ENCODE measurements at regions not wholly inside any gene's neighbourhood (a gene's known extent, or its start where the extent isn't known, plus 50 kb on each side); places are given as distances from the start of the nearest gene placed in this dataset.

DNA sequence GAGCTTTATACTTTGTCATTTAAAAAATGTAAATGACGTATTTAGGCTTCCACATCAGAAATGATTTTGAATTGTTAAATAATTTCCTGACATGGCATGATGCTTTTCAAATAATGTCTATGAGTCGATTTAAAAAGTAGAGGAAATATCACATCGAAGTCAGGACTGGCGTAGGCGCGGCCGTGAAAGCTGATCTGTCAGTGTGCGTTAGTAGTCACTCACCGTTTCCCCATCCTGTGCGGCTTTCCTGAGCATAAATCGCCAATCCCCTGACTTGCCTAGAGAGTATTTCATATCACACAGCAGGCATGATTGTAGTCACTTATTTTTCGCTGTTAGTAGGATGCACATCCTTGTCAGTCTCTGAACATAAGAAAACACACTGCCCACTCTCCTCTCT is 843.1 kb downstream of the SOCS6 start:
- no peak overlapping the region for H2AFZ ChIP-seq (replicated peaks)
- H3K36me3 Mint-ChIP-seq, result no peaks in the 10 kb centered on the region
- no peaks in the 10 kb centered on the region for H3K27me3 ChIP-seq
- no peaks in the 10 kb centered on the region for H3F3A ChIP-seq (ENCODE audit: low read depth)
- H3K4me3 Mint-ChIP-seq, result no peak overlapping the region
- no peaks in the 10 kb centered on the region for H4K20me1 ChIP-seq (ENCODE audit: low read depth)
- no peaks in the 10 kb centered on the region for H3K4me1 Mint-ChIP-seq
- DNase-seq (ENCODE audit: low spot score), result no peak
- no peak overlapping the region for H3K4me3 ChIP-seq
- no peaks in the 10 kb centered on the region for H3K4me1 ChIP-seq
- H3K27ac ChIP-seq, result no peak overlapping the region
- peaks cover 2% of the 10 kb centered on the region for H3K27me3 Mint-ChIP-seq (ENCODE audit: insufficient read depth, low read depth)
- H3K36me3 ChIP-seq, result no peaks in the 10 kb centered on the region
- no peak overlapping the region for H3K27ac Mint-ChIP-seq
- TF ChIP-seq, protein P1, sequence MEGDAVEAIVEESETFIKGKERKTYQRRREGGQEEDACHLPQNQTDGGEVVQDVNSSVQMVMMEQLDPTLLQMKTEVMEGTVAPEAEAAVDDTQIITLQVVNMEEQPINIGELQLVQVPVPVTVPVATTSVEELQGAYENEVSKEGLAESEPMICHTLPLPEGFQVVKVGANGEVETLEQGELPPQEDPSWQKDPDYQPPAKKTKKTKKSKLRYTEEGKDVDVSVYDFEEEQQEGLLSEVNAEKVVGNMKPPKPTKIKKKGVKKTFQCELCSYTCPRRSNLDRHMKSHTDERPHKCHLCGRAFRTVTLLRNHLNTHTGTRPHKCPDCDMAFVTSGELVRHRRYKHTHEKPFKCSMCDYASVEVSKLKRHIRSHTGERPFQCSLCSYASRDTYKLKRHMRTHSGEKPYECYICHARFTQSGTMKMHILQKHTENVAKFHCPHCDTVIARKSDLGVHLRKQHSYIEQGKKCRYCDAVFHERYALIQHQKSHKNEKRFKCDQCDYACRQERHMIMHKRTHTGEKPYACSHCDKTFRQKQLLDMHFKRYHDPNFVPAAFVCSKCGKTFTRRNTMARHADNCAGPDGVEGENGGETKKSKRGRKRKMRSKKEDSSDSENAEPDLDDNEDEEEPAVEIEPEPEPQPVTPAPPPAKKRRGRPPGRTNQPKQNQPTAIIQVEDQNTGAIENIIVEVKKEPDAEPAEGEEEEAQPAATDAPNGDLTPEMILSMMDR (IDR thresholded peaks at IDR 0.05), result no peak
- TF ChIP-seq EZH2phosphoT487 (IDR thresholded peaks at IDR 0.05) (no peak), EZH2 (IDR thresholded peaks at IDR 0.05) (no peak)
- no peaks in the 10 kb centered on the region for H3K79me2 ChIP-seq (ENCODE audit: low read depth)
- no peaks in the 10 kb centered on the region for H3K9me3 ChIP-seq (ENCODE audit: low read depth)
- no peak overlapping the region for H3K9ac ChIP-seq
- H3K9me3 Mint-ChIP-seq, result no peaks in the 10 kb centered on the region
- H3K4me2 ChIP-seq, result no peak overlapping the region

DNA sequence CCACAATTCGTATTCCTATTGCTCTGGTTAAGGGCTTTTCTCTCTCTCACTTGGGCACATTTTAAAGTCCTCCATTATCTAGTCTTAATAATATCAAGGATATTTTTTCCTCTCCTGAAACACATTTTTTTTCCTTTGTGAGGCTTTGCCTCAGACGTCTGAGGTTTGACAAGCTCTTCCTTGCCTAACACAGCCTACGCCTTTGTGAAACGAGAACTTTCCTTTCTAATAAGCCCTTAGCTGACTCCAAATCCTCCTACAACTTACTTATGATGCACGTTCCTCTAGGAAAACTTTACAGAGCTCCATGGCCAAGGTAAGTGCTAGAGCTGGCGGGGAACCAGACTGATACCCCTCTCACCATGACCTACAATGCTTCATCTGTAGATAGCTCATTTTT is 841.5 kb downstream of the SOCS6 start:
- Histone ChIP-seq H3K4me3 (no peak overlapping the region), H2AFZ (replicated peaks) (no peak overlapping the region), H4K20me1 (ENCODE audit: low read depth) (no peaks in the 10 kb centered on the region), H3K79me2 (ENCODE audit: low read depth) (no peaks in the 10 kb centered on the region), H3K27ac (no peak overlapping the region), H3K9me3 (ENCODE audit: low read depth) (no peaks in the 10 kb centered on the region), H3K27me3 (no peaks in the 10 kb centered on the region), H3F3A (ENCODE audit: low read depth) (no peaks in the 10 kb centered on the region), H3K36me3 (no peaks in the 10 kb centered on the region), H3K4me1 (no peaks in the 10 kb centered on the region), H3K9ac (no peak overlapping the region), H3K4me2 (no peak overlapping the region)
- TF ChIP-seq EZH2 (IDR thresholded peaks at IDR 0.05), result no peak
- TF ChIP-seq EZH2phosphoT487 (IDR thresholded peaks at IDR 0.05), result no peak
- TF ChIP-seq, protein P1 (IDR thresholded peaks at IDR 0.05), result no peak
- H3K9me3 Mint-ChIP-seq, result no peaks in the 10 kb centered on the region
- DNase-seq (ENCODE audit: low spot score), result no peak
- no peak overlapping the region for H3K27ac Mint-ChIP-seq
- H3K27me3 Mint-ChIP-seq (ENCODE audit: insufficient read depth, low read depth), result peaks cover 2% of the 10 kb centered on the region
- H3K36me3 Mint-ChIP-seq, result no peaks in the 10 kb centered on the region
- H3K4me3 Mint-ChIP-seq, result no peak overlapping the region
- no peaks in the 10 kb centered on the region for H3K4me1 Mint-ChIP-seq

DNA sequence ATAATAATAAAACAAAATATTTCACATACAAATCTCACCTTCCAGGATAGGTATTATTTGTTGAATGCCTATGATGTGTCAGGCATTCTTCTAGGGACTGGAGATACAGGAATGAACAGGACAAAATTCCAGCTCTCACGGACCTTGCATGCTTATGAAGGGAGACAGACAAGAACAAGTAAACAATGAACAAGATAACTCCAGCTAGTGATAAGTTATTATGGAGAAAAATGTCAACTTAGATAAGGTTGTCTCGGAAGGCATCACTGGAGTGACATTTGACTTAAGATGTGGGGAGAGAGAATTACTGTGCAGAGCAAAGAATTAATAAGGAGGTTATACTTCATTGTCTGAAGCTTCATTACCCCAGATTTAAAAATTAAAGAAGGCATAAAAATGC is 836.7 kb downstream of the SOCS6 start:
- H3K9me3 ChIP-seq (ENCODE audit: low read depth), result no peaks in the 10 kb centered on the region
- no peaks in the 10 kb centered on the region for H3K79me2 ChIP-seq (ENCODE audit: low read depth)
- H2AFZ ChIP-seq (replicated peaks), result no peak overlapping the region
- H3K9ac ChIP-seq, result no peak overlapping the region
- no peaks in the 10 kb centered on the region for H3K4me1 ChIP-seq
- no peak overlapping the region for H3K27ac ChIP-seq
- TF ChIP-seq, protein P1 (IDR thresholded peaks at IDR 0.05), result no peak
- TF ChIP-seq EZH2phosphoT487 (IDR thresholded peaks at IDR 0.05), result no peak
- TF ChIP-seq EZH2 (IDR thresholded peaks at IDR 0.05), result no peak
- no peaks in the 10 kb centered on the region for H3K36me3 Mint-ChIP-seq
- H3K4me2 ChIP-seq, result no peak overlapping the region
- H3K9me3 Mint-ChIP-seq, result peaks cover 9% of the 10 kb centered on the region
- no peaks in the 10 kb centered on the region for H3K36me3 ChIP-seq
- H3K4me3 ChIP-seq, result no peak overlapping the region
- H4K20me1 ChIP-seq (ENCODE audit: low read depth), result no peaks in the 10 kb centered on the region
- H3K4me3 Mint-ChIP-seq, result no peak overlapping the region
- no peaks in the 10 kb centered on the region for H3K27me3 ChIP-seq
- no peak overlapping the region for H3K27ac Mint-ChIP-seq
- DNase-seq (ENCODE audit: low spot score), result no peak
- H3K27me3 Mint-ChIP-seq (ENCODE audit: insufficient read depth, low read depth), result peaks cover 2% of the 10 kb centered on the region
- H3K4me1 Mint-ChIP-seq, result no peaks in the 10 kb centered on the region
- no peaks in the 10 kb centered on the region for H3F3A ChIP-seq (ENCODE audit: low read depth)

DNA sequence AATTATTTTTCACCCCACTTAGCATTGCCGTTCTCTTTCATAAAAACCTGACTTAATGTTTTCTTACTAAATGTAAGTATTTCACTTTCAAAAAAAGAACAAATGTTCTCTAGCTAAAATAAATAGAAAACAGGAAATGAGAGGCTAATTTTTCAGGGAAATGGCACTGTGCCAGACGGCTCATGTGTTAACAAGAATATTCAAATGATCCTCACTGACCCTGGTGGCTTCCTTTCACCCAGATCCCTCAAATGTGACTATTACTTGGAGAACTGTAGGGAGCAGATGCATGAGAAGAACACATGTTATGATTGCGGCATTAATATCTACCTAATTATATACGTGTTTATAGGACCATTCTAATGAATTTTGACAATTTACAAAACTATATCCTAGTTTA is 827.7 kb downstream of the SOCS6 start:
- Histone ChIP-seq H3K9ac (no peak overlapping the region), H2AFZ (replicated peaks) (no peak overlapping the region), H3F3A (ENCODE audit: low read depth) (no peaks in the 10 kb centered on the region), H3K4me2 (no peak overlapping the region), H3K9me3 (ENCODE audit: low read depth) (no peaks in the 10 kb centered on the region), H3K27ac (no peak overlapping the region), H3K79me2 (ENCODE audit: low read depth) (no peaks in the 10 kb centered on the region), H4K20me1 (ENCODE audit: low read depth) (no peaks in the 10 kb centered on the region), H3K4me1 (no peaks in the 10 kb centered on the region), H3K27me3 (no peaks in the 10 kb centered on the region), H3K4me3 (no peak overlapping the region), H3K36me3 (no peaks in the 10 kb centered on the region)
- no peaks in the 10 kb centered on the region for H3K27me3 Mint-ChIP-seq (ENCODE audit: insufficient read depth, low read depth)
- H3K36me3 Mint-ChIP-seq, result no peaks in the 10 kb centered on the region
- DNase-seq (ENCODE audit: low spot score), result no peak
- H3K4me1 Mint-ChIP-seq, result no peaks in the 10 kb centered on the region
- H3K4me3 Mint-ChIP-seq, result no peak overlapping the region
- H3K27ac Mint-ChIP-seq, result no peak overlapping the region
- H3K9me3 Mint-ChIP-seq, result peaks cover 12% of the 10 kb centered on the region
- no peak for TF ChIP-seq EZH2 (IDR thresholded peaks at IDR 0.05)
- no peak for TF ChIP-seq EZH2phosphoT487 (IDR thresholded peaks at IDR 0.05)
- TF ChIP-seq, protein P1 (IDR thresholded peaks at IDR 0.05), result no peak
